ENCODE measurements at regions not wholly inside any gene's neighbourhood (a gene's known extent, or its start where the extent isn't known, plus 50 kb on each side); places are given as distances from the start of the nearest gene placed in this dataset.

GRCh38 chr2:15687243-15687642 lies 95.6 kb downstream of the DDX1 start:
- POLR2A ChIA-PET = no interaction called here

DNA sequence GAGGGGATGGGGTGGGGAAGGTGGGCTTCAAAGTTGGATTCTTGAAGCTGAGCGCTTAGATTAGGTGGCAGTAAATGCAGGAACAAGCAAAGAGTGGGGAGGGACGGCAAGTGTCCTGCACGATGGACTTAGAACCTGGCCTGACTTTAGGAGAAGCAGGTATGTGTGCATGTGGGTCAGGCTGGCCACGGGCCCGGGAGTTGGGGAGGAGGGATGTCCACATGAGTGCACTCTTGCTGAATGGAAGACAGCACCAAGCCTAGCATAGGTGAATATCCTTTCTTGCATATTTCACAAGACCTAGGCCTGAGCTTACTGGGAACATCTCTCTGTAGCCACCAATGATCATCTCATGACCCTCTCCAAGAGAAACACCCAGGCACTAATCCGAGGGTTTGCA lies 96.1 kb downstream of the DDX1 start:
- Histone ChIP-seq H3K27me3 (ENCODE audit: control insufficient read depth, insufficient read depth, low read length) (no peaks in the 10 kb centered on the region), H3K27ac (ENCODE audit: low read depth, low read length) (no peak overlapping the region), H3K4me3 (ENCODE audit: low read depth, low read length) (no peak overlapping the region), H3K9me3 (ENCODE audit: control insufficient read depth, insufficient read depth, low read length) (peaks cover 7% of the 10 kb centered on the region; the same call in 1 of the 2 replicates)
- CTCF ChIA-PET = no interaction called here
- DNase-seq (ENCODE audit: low read depth, low spot score) = no peak
- TF ChIP-seq CTCF (IDR thresholded peaks at IDR 0.05; ENCODE audit: low read depth, low read length) = no peak
- POLR2A ChIA-PET = no interaction called here

More at GRCh38 chr2:15687243-15687642, 95.6 kb downstream of the DDX1 start:
- Histone ChIP-seq H3K27me3 (ENCODE audit: control insufficient read depth, insufficient read depth, low read length) (no peaks in the 10 kb centered on the region), H3K9me3 (ENCODE audit: control insufficient read depth, insufficient read depth, low read length) (peaks cover 7% of the 10 kb centered on the region; the same call in 1 of the 2 replicates), H3K27ac (ENCODE audit: low read depth, low read length) (no peak overlapping the region), H3K4me3 (ENCODE audit: low read depth, low read length) (no peak overlapping the region)
- no peak for DNase-seq (ENCODE audit: low read depth, low spot score)
- CTCF ChIA-PET = no interaction called here
- TF ChIP-seq CTCF (IDR thresholded peaks at IDR 0.05; ENCODE audit: low read depth, low read length) = no peak

GRCh38 chr2:15688924-15689568 lies 97.4 kb downstream of the DDX1 start:
- Histone ChIP-seq H3K27ac (ENCODE audit: low read depth, low read length) (no peak overlapping the region), H3K27me3 (ENCODE audit: control insufficient read depth, insufficient read depth, low read length) (no peaks in the 10 kb centered on the region), H3K9me3 (ENCODE audit: control insufficient read depth, insufficient read depth, low read length) (peaks cover 9% of the 10 kb centered on the region; the same call in 1 of the 2 replicates), H3K4me3 (ENCODE audit: low read depth, low read length) (no peak overlapping the region)
- POLR2A ChIA-PET = no interaction called here
- CTCF ChIA-PET = no interaction called here
- TF ChIP-seq CTCF (IDR thresholded peaks at IDR 0.05; ENCODE audit: low read depth, low read length) = no peak
- DNase-seq (ENCODE audit: low read depth, low spot score) = no peak

GRCh38 chr2:15689654-15690053 lies 98.0 kb downstream of the DDX1 start:
- ChIA-PET POLR2A (no interaction called here), CTCF (no interaction called here)
- Histone ChIP-seq H3K9me3 (ENCODE audit: control insufficient read depth, insufficient read depth, low read length) (peaks cover 10% of the 10 kb centered on the region; the same call in 1 of the 2 replicates), H3K27ac (ENCODE audit: low read depth, low read length) (no peak overlapping the region), H3K4me3 (ENCODE audit: low read depth, low read length) (no peak overlapping the region), H3K27me3 (ENCODE audit: control insufficient read depth, insufficient read depth, low read length) (no peaks in the 10 kb centered on the region)
- TF ChIP-seq CTCF (IDR thresholded peaks at IDR 0.05; ENCODE audit: low read depth, low read length) = no peak
- no peak for DNase-seq (ENCODE audit: low read depth, low spot score)

GRCh38 chr2:15691586-15692310 lies 100.1 kb downstream of the DDX1 start:
- H3K4me3 ChIP-seq (ENCODE audit: low read depth, low read length) = no peak overlapping the region
- no peaks in the 10 kb centered on the region for H3K27me3 ChIP-seq (ENCODE audit: control insufficient read depth, insufficient read depth, low read length)
- DNase-seq (ENCODE audit: low read depth, low spot score) = no peak
- ChIA-PET POLR2A (no interaction called here), CTCF (interaction anchor here (0.6 kb wide), 1 partner anchor 218 kb away, joined by 3 read pairs; no protein-coding TSS in a partner anchor)
- TF ChIP-seq CTCF (IDR thresholded peaks at IDR 0.05; ENCODE audit: low read depth, low read length) = no peak
- H3K9me3 ChIP-seq (ENCODE audit: control insufficient read depth, insufficient read depth, low read length) = peaks cover 10% of the 10 kb centered on the region; the same call in 1 of the 2 replicates
- no peak overlapping the region for H3K27ac ChIP-seq (ENCODE audit: low read depth, low read length)

Data from AG04450 (cell line).